ENCODE measurements at regions not wholly inside any gene's neighbourhood (a gene's known extent, or its start where the extent isn't known, plus 50 kb on each side); places are given as distances from the start of the nearest gene placed in this dataset.

- TF ChIP-seq EZH2 (IDR thresholded peaks at IDR 0.05; ENCODE audit: low read length) = no peak
- TF ChIP-seq, protein P1, sequence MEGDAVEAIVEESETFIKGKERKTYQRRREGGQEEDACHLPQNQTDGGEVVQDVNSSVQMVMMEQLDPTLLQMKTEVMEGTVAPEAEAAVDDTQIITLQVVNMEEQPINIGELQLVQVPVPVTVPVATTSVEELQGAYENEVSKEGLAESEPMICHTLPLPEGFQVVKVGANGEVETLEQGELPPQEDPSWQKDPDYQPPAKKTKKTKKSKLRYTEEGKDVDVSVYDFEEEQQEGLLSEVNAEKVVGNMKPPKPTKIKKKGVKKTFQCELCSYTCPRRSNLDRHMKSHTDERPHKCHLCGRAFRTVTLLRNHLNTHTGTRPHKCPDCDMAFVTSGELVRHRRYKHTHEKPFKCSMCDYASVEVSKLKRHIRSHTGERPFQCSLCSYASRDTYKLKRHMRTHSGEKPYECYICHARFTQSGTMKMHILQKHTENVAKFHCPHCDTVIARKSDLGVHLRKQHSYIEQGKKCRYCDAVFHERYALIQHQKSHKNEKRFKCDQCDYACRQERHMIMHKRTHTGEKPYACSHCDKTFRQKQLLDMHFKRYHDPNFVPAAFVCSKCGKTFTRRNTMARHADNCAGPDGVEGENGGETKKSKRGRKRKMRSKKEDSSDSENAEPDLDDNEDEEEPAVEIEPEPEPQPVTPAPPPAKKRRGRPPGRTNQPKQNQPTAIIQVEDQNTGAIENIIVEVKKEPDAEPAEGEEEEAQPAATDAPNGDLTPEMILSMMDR (optimal IDR thresholded peaks at IDR 0.05 in 1 of 3, IDR thresholded peaks at IDR 0.05 in 1 of 3, conservative IDR thresholded peaks at IDR 0.05 in 1 of 3; ENCODE audit: extremely low read depth in 1 of 3, insufficient read depth in 2 of 3, low read length in 3 of 3) = no peak
Measured at GRCh38 chr9:32248189-32248712, 136.2 kb upstream of the ACO1 start.

Data from keratinocyte (primary cell).